Endothelial cell of umbilical vein (primary cell): ENCODE measurements at regions not wholly inside any gene's neighbourhood (a gene's known extent, or its start where the extent isn't known, plus 50 kb on each side); places are given as distances from the start of the nearest gene placed in this dataset.

Experiments
- BruUV-seq: library from RNA; stranded (reverse); fragments of 400-500 nt; replicated peaks from 2 replicates; lab custom pipeline; 2021; lab: Mats Ljungman, UMichigan
- CTCF ChIA-PET: fragments of 300-600, 350-600 bp; sonication (Branson Sonifier 250); formaldehyde crosslinking; loops from one replicate; lab custom pipeline; 2021; ENCODE audit warnings: antibody characterized with exemption, inconsistent platforms; lab: Charles Lee
- POLR2A ChIA-PET: fragments of 300-600, 350-600 bp; sonication (Branson Sonifier 250); formaldehyde crosslinking; loops from one replicate; lab custom pipeline; 2021; ENCODE audit warnings: antibody characterized with exemption, inconsistent platforms; lab: Charles Lee
- DNase-seq: peaks from one replicate; pipeline ENCODE4 v3.0.0-alpha.2; 2011; ENCODE audit warnings: low read depth, low spot score
- FAIRE-seq: peaks from 2 replicates; lab custom pipeline; 2011; peaks lifted over from hg19 to GRCh38; lab: Jason Lieb, UNC
- H2AFZ ChIP-seq: 2 replicates; pipeline ENCODE4 v1.6.0; 2012; ENCODE audit warnings: low read depth, low read length, control low read depth, inconsistent platforms
- H3K27ac ChIP-seq: 2 replicates; pipeline ENCODE4 v1.5.1; 2011; ENCODE audit warnings: low read depth, mild to moderate bottlenecking, control low read depth, low read length, moderate library complexity; ENCODE audit not compliant: insufficient read depth
- H3K27me3 ChIP-seq, 2 experiments: 2 replicates each; pipeline versions ENCODE4 v1.6.0 to v1.6.1; 2011; ENCODE audit warnings: low read length in 2 of 2, mixed read lengths in 1 of 2; ENCODE audit not compliant: control insufficient read depth in 2 of 2, insufficient read depth in 2 of 2
- H3K36me3 ChIP-seq, 2 experiments: 2 replicates in 1 of 2; 3 replicates in 1 of 2; pipeline ENCODE4 v1.5.1; 2011; ENCODE audit warnings: low read length in 2 of 2, mild to moderate bottlenecking in 1 of 2, moderate library complexity in 1 of 2; ENCODE audit not compliant: control insufficient read depth in 2 of 2, insufficient read depth in 2 of 2; ENCODE audit errors: extremely low read depth in 1 of 2
- H3K4me1 ChIP-seq: 3 replicates; pipeline ENCODE4 v1.5.1; 2011; ENCODE audit warnings: mild to moderate bottlenecking, low read length; ENCODE audit not compliant: control insufficient read depth, insufficient read depth; ENCODE audit errors: extremely low read depth
- H3K4me2 ChIP-seq: 2 replicates; pipeline ENCODE4 v1.6.1; 2011; ENCODE audit warnings: low read length, control low read depth, mixed read lengths; ENCODE audit not compliant: insufficient read depth
- H3K4me3 ChIP-seq, 3 experiments: fragments of 200-600 bp in 1 of 3; sonication (generic), shearing (Covaris generic) in 1 of 3; replicated peaks in 1 of 3; 2 replicates each; pipeline ENCODE4 v1.5.1; 2011 to 2016; ENCODE audit warnings: control low read depth in 3 of 3, low read length in 3 of 3, mild to moderate bottlenecking in 2 of 3, inconsistent platforms in 1 of 3, low read depth in 1 of 3, moderate library complexity in 1 of 3; ENCODE audit not compliant: insufficient read depth in 1 of 3
- H3K79me2 ChIP-seq: 2 replicates; pipeline ENCODE4 v1.6.0; 2012; ENCODE audit warnings: low read length, inconsistent platforms; ENCODE audit not compliant: control insufficient read depth, insufficient read depth
- H3K9ac ChIP-seq: replicated peaks from 2 replicates; pipeline ENCODE3; 2011; ENCODE audit warnings: low read length, control low read depth; ENCODE audit not compliant: insufficient read depth; ENCODE audit errors: extremely low read depth
- H3K9me1 ChIP-seq: replicated peaks from 3 replicates; pipeline ENCODE4 v1.6.0; 2011; ENCODE audit warnings: mild to moderate bottlenecking, low read length; ENCODE audit not compliant: control insufficient read depth, insufficient read depth; ENCODE audit errors: extremely low read depth
- H3K9me3 ChIP-seq: replicated peaks from 2 replicates; pipeline ENCODE4 v1.5.1; 2012; ENCODE audit warnings: low read length, inconsistent platforms; ENCODE audit not compliant: control insufficient read depth, insufficient read depth
- H4K20me1 ChIP-seq: replicated peaks from 2 replicates; pipeline ENCODE3; 2011; ENCODE audit warnings: mild to moderate bottlenecking, low read length; ENCODE audit not compliant: control insufficient read depth, insufficient read depth; ENCODE audit errors: extremely low read depth
- EZH2 ChIP-seq: IDR thresholded peaks from 2 replicates; pipeline ENCODE4 v1.6.1; 2012; ENCODE audit warnings: borderline replicate concordance, low read depth, mild to moderate bottlenecking, moderate library complexity, low read length, inconsistent platforms; ENCODE audit not compliant: severe bottlenecking
- FOS ChIP-seq: IDR thresholded peaks from 2 replicates; pipeline ENCODE4 v1.6.1; 2011; ENCODE audit warnings: mild to moderate bottlenecking, low read length, moderate library complexity, borderline replicate concordance; ENCODE audit not compliant: insufficient read depth
- GATA2 ChIP-seq: IDR thresholded peaks from 2 replicates; pipeline ENCODE4 v1.7.0; 2011; ENCODE audit warnings: low read depth, mild to moderate bottlenecking, moderate library complexity, mixed read lengths, low read length; ENCODE audit not compliant: insufficient read length, insufficient read depth
- JUN ChIP-seq: IDR thresholded peaks from 2 replicates; pipeline ENCODE4 v1.6.1; 2011; ENCODE audit warnings: borderline replicate concordance, low read depth; ENCODE audit not compliant: insufficient read length, insufficient read depth
- MYC ChIP-seq: IDR thresholded peaks from one replicate; pipeline ENCODE4 v1.6.1; 2011; ENCODE audit warnings: mild to moderate bottlenecking, low read depth, low read length
- POLR2A ChIP-seq: IDR thresholded peaks from 2 replicates; pipeline ENCODE4 v1.6.1; 2012; ENCODE audit warnings: low read depth, mild to moderate bottlenecking, control low read depth, low read length
- POLR2AphosphoS5 ChIP-seq: IDR thresholded peaks from 2 replicates; pipeline ENCODE4 v1.6.1; 2012; ENCODE audit warnings: low read depth, mild to moderate bottlenecking, control low read depth, low read length, moderate library complexity; ENCODE audit not compliant: insufficient read depth
- dilution Hi-C: fragments of 300-500 bp; cut with MboI; formaldehyde crosslinking; loops from one replicate; pipeline ENCODE4 v1.15.0; 2019; ENCODE audit warnings: low sequenced_read_pairs; ENCODE audit not compliant: extremely low pct_ligation_motif_present
- intact Hi-C: fragments of 100-400 bp; cut with micrococcal nuclease; formaldehyde crosslinking; loops from one replicate; pipeline ENCODE4 v1.10.0; 2022
- TF ChIP-seq, protein P1 (sequence below), 2 donors: IDR thresholded peaks; 1 replicate in 1 of 2; 2 replicates in 1 of 2; pipeline ENCODE4 v1.5.1; 2011; ENCODE audit warnings: low read length in 2 of 2, mild to moderate bottlenecking in 2 of 2, moderate library complexity in 2 of 2, control low read depth in 1 of 2, inconsistent platforms in 1 of 2, low read depth in 1 of 2; ENCODE audit not compliant: insufficient read depth in 1 of 2; ENCODE audit errors: extremely low read depth in 1 of 2
- TF ChIP-seq, protein P2 (sequence below): IDR thresholded peaks from 2 replicates; pipeline ENCODE4 v1.6.1; 2011; ENCODE audit not compliant: insufficient read depth, insufficient read length

DNA sequence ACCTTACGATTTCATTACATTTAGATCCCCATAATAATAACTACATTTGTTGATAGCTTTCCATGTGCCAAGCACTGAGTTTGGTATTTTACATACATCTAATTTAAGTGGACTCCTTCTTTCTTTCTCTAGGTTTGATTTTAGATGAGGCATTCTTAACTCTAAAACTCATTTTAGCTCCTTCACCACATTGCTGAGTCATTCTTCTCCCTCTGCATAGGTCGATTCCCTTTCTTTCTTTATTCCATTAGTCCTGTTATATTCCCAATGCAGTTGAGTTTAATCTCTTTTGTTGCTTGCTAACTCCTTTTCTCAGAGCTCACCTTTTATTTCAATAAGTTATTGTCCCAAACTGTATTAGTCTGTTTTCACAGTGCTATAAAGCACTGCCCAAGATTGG lies 329.8 kb downstream of the TAF11L14 start:
- no TSS peak for BruUV-seq
- no peak overlapping the region for H3K27ac ChIP-seq
- H3K36me3 ChIP-seq, result no peaks in the 10 kb centered on the region
- intact Hi-C loops, result no loop called here
- CTCF ChIA-PET, result no interaction called here
- FAIRE-seq (no peak), DNase-seq (no peak)
- H3K27me3 ChIP-seq, result no peaks in the 10 kb centered on the region
- H3K4me2 ChIP-seq, result no peak overlapping the region
- POLR2A ChIA-PET, result no interaction called here
- no peaks in the 10 kb centered on the region for H3K79me2 ChIP-seq
- TF ChIP-seq JUN, result no peak
- no peak for TF ChIP-seq EZH2
- TF ChIP-seq MYC, result no peak
- TF ChIP-seq, protein P1, sequence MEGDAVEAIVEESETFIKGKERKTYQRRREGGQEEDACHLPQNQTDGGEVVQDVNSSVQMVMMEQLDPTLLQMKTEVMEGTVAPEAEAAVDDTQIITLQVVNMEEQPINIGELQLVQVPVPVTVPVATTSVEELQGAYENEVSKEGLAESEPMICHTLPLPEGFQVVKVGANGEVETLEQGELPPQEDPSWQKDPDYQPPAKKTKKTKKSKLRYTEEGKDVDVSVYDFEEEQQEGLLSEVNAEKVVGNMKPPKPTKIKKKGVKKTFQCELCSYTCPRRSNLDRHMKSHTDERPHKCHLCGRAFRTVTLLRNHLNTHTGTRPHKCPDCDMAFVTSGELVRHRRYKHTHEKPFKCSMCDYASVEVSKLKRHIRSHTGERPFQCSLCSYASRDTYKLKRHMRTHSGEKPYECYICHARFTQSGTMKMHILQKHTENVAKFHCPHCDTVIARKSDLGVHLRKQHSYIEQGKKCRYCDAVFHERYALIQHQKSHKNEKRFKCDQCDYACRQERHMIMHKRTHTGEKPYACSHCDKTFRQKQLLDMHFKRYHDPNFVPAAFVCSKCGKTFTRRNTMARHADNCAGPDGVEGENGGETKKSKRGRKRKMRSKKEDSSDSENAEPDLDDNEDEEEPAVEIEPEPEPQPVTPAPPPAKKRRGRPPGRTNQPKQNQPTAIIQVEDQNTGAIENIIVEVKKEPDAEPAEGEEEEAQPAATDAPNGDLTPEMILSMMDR (IDR thresholded peaks at IDR 0.05; ENCODE audit: extremely low read depth in 1 of 2, insufficient read depth in 1 of 2, low read depth in 1 of 2, low read length in 2 of 2), result no peak
- TF ChIP-seq FOS, result no peak
- no peak for TF ChIP-seq POLR2A
- TF ChIP-seq, protein P2, sequence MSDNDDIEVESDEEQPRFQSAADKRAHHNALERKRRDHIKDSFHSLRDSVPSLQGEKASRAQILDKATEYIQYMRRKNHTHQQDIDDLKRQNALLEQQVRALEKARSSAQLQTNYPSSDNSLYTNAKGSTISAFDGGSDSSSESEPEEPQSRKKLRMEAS, result no peak
- no peak for TF ChIP-seq GATA2
- no peak for TF ChIP-seq POLR2AphosphoS5
- dilution Hi-C loops, result no loop called here
- no peaks in the 10 kb centered on the region for H3K9me1 ChIP-seq
- H3K9me3 ChIP-seq, result no peaks in the 10 kb centered on the region
- no peak overlapping the region for H3K9ac ChIP-seq
- H4K20me1 ChIP-seq, result no peaks in the 10 kb centered on the region
- no peak overlapping the region for H2AFZ ChIP-seq
- H3K4me3 ChIP-seq, result no peak overlapping the region
- no peaks in the 10 kb centered on the region for H3K4me1 ChIP-seq
